HL-60 (cell line): ENCODE measurements at regions not wholly inside any gene's neighbourhood (a gene's known extent, or its start where the extent isn't known, plus 50 kb on each side); places are given as distances from the start of the nearest gene placed in this dataset.

Experiments used
- DNase-seq, 2 experiments: peaks; one replicate each; pipeline ENCODE4 v3.0.0-alpha.2; 2010 to 2020; ENCODE audit warnings: low read depth in 1 of 2, low spot score in 1 of 2
- H3K27ac ChIP-seq: fragments of 250-450 bp; sonication (Bioruptor Pico); replicated peaks from 2 replicates; pipeline ENCODE4 v1.5.1; 2020; ENCODE audit warnings: mild to moderate bottlenecking, moderate library complexity
- H3K27me3 ChIP-seq: fragments of 250-450 bp; sonication (Bioruptor Pico); 2 replicates; pipeline ENCODE4 v1.5.1; 2021; ENCODE audit warnings: mild to moderate bottlenecking, moderate library complexity; ENCODE audit not compliant: insufficient read depth, poor library complexity, severe bottlenecking
- H3K4me3 ChIP-seq: replicated peaks from 2 replicates; pipeline ENCODE4 v1.5.1; 2011; ENCODE audit warnings: mild to moderate bottlenecking, control low read depth, low read length; ENCODE audit not compliant: insufficient read depth
- CTCF ChIP-seq: IDR thresholded peaks from one replicate; pipeline ENCODE4 v1.5.1; 2011; ENCODE audit warnings: low read length, control low read depth, inconsistent platforms; ENCODE audit not compliant: insufficient read depth
- GABPA ChIP-seq: IDR thresholded peaks from 2 replicates; pipeline ENCODE4 v1.6.1; 2012; ENCODE audit warnings: low read depth
- POLR2AphosphoS5 ChIP-seq: IDR thresholded peaks from 2 replicates; pipeline ENCODE4 v1.6.1; 2012; ENCODE audit warnings: low read depth
- REST ChIP-seq: IDR thresholded peaks from 2 replicates; pipeline ENCODE4 v1.6.1; 2012; ENCODE audit warnings: low read depth; ENCODE audit not compliant: insufficient replicate concordance
- SPI1 ChIP-seq: IDR thresholded peaks from 2 replicates; pipeline ENCODE4 v1.6.1; 2012; ENCODE audit warnings: low read depth, mild to moderate bottlenecking, borderline replicate concordance

- Histone ChIP-seq H3K4me3 (no peak overlapping the region), H3K27ac (no peak overlapping the region), H3K27me3 (no peaks in the 10 kb centered on the region)
- no peak for DNase-seq
- TF ChIP-seq REST (no peak), CTCF (no peak), GABPA (no peak), SPI1 (no peak), POLR2AphosphoS5 (no peak)
Measured at GRCh38 chr13:65915195-65915594, 1314.9 kb downstream of the PCDH9 start.

GRCh38 chr13:65914716-65915115 is 1315.4 kb downstream of the PCDH9 start:
- Histone ChIP-seq H3K27ac (no peak overlapping the region), H3K27me3 (no peaks in the 10 kb centered on the region), H3K4me3 (no peak overlapping the region)
- TF ChIP-seq REST, result no peak
- no peak for TF ChIP-seq SPI1
- TF ChIP-seq POLR2AphosphoS5, result no peak
- no peak for TF ChIP-seq CTCF
- no peak for TF ChIP-seq GABPA
- no peak for DNase-seq

- Histone ChIP-seq H3K4me3 (no peak overlapping the region), H3K27me3 (no peaks in the 10 kb centered on the region), H3K27ac (no peak overlapping the region)
- TF ChIP-seq GABPA, result no peak
- TF ChIP-seq POLR2AphosphoS5, result no peak
- TF ChIP-seq REST, result no peak
- TF ChIP-seq SPI1, result no peak
- TF ChIP-seq CTCF, result no peak
- DNase-seq, result no peak
Measured at GRCh38 chr13:65913173-65913572, 1317.0 kb downstream of the PCDH9 start.
